HEK293 (cell line): ENCODE measurements at regions not wholly inside any gene's neighbourhood (a gene's known extent, or its start where the extent isn't known, plus 50 kb on each side); places are given as distances from the start of the nearest gene placed in this dataset.

Experiments
- CTCF ChIA-PET: fragments of 350-600 bp; formaldehyde crosslinking; extraction: SDS; loops from one replicate; lab custom pipeline; 2021; ENCODE audit warnings: antibody characterized with exemption; lab: Yijun Ruan, JAX
- POLR2A ChIA-PET: fragments of 300-600 bp; formaldehyde crosslinking; extraction: SDS; loops from one replicate; lab custom pipeline; 2020; ENCODE audit warnings: antibody characterized with exemption, inconsistent platforms; lab: Yijun Ruan, JAX
- H3K27ac ChIP-seq: fragments of 200-500 bp; sonication (Bioruptor generic); 2 replicates; pipeline ENCODE4 v1.5.1; 2014; ENCODE audit warnings: low read depth, low read length, control low read depth, inconsistent platforms; ENCODE audit errors: extremely low read depth
- H3K36me3 ChIP-seq, 2 experiments: fragments of 200-500 bp in 1 of 2; sonication (Bioruptor generic) in 1 of 2; 1 replicate in 1 of 2; 2 replicates in 1 of 2; pipeline ENCODE4 v1.5.1; 2014 to 2017; ENCODE audit warnings: inconsistent platforms in 2 of 2, low read length in 2 of 2; ENCODE audit not compliant: control insufficient read depth in 2 of 2, insufficient read depth in 1 of 2
- H3K4me1 ChIP-seq: fragments of 200-500 bp; sonication (Bioruptor generic); 2 replicates; pipeline ENCODE4 v1.5.1; 2014; ENCODE audit warnings: mild to moderate bottlenecking, low read length, inconsistent platforms; ENCODE audit not compliant: control insufficient read depth, insufficient read depth
- H3K4me3 ChIP-seq: 2 replicates; pipeline ENCODE4 v1.5.1; 2011; ENCODE audit warnings: low read depth, mild to moderate bottlenecking, control low read depth, low read length, moderate library complexity
- H3K9me3 ChIP-seq: fragments of 200-500 bp; sonication (Bioruptor generic); 2 replicates; pipeline ENCODE4 v1.5.1; 2014; ENCODE audit warnings: low read depth, low read length, inconsistent platforms; ENCODE audit not compliant: control insufficient read depth, insufficient read depth
- ATF2 ChIP-seq: fragments of 450-650 bp; formaldehyde crosslinking; IDR thresholded peaks from 2 replicates; pipeline ENCODE4 v1.5.1; 2016; ENCODE audit warnings: missing biosample characterization, missing genetic modification characterization, low read depth
- KLF1 ChIP-seq: fragments of 450-650 bp; formaldehyde crosslinking; IDR thresholded peaks from 2 replicates; pipeline ENCODE4 v1.5.1; 2016; ENCODE audit warnings: missing biosample characterization, missing genetic modification characterization
- KLF10 ChIP-seq: fragments of 450-650 bp; IDR thresholded peaks from 2 replicates; pipeline ENCODE4 v1.5.1; 2018; ENCODE audit warnings: missing biosample characterization, mild to moderate bottlenecking, missing genetic modification characterization
- KLF9 ChIP-seq: fragments of 450-650 bp; formaldehyde crosslinking; IDR thresholded peaks from 2 replicates; pipeline ENCODE4 v1.5.1; 2016; ENCODE audit warnings: missing biosample characterization, missing genetic modification characterization, low read depth
- PRDM10 ChIP-seq: fragments of 450-650 bp; formaldehyde crosslinking; IDR thresholded peaks from 2 replicates; pipeline ENCODE4 v1.5.1; 2016; ENCODE audit warnings: missing biosample characterization, missing genetic modification characterization
- PRDM6 ChIP-seq: fragments of 450-650 bp; formaldehyde crosslinking; IDR thresholded peaks from 2 replicates; pipeline ENCODE4 v1.5.1; 2017; ENCODE audit warnings: missing biosample characterization, missing genetic modification characterization
- SP3 ChIP-seq: fragments of 450-650 bp; formaldehyde crosslinking; IDR thresholded peaks from 2 replicates; pipeline ENCODE4 v1.5.1; 2016; ENCODE audit warnings: missing biosample characterization, missing genetic modification characterization
- WT1 ChIP-seq: fragments of 450-650 bp; formaldehyde crosslinking; IDR thresholded peaks from 2 replicates; pipeline ENCODE4 v1.5.1; 2016; ENCODE audit warnings: missing biosample characterization, missing genetic modification characterization
- ZFP37 ChIP-seq: fragments of 450-650 bp; formaldehyde crosslinking; IDR thresholded peaks from 2 replicates; pipeline ENCODE4 v1.5.1; 2016; ENCODE audit warnings: missing biosample characterization, missing genetic modification characterization
- ZNF341 ChIP-seq: fragments of 450-650 bp; formaldehyde crosslinking; IDR thresholded peaks from 2 replicates; pipeline ENCODE4; 2016; ENCODE audit warnings: low read depth, missing biosample characterization, missing genetic modification characterization
- ZNF426 ChIP-seq: fragments of 450-650 bp; formaldehyde crosslinking; IDR thresholded peaks from 2 replicates; pipeline ENCODE4 v1.5.1; 2017; ENCODE audit warnings: missing biosample characterization, missing genetic modification characterization, mild to moderate bottlenecking, inconsistent platforms, moderate library complexity
- ZNF501 ChIP-seq: fragments of 450-650 bp; formaldehyde crosslinking; IDR thresholded peaks from 2 replicates; pipeline ENCODE4 v1.5.1; 2016; ENCODE audit warnings: missing biosample characterization, missing genetic modification characterization
- ZNF521 ChIP-seq: fragments of 450-650 bp; formaldehyde crosslinking; IDR thresholded peaks from 2 replicates; pipeline ENCODE4 v1.5.1; 2017; ENCODE audit warnings: missing biosample characterization, mild to moderate bottlenecking, missing genetic modification characterization
- ZNF596 ChIP-seq: fragments of 450-650 bp; IDR thresholded peaks from 2 replicates; pipeline ENCODE4 v1.5.0; 2018; ENCODE audit warnings: missing biosample characterization, mild to moderate bottlenecking, missing genetic modification characterization, moderate library complexity
- ZNF621 ChIP-seq: fragments of 450-650 bp; formaldehyde crosslinking; IDR thresholded peaks from 2 replicates; pipeline ENCODE4 v1.5.1; 2017; ENCODE audit warnings: missing biosample characterization, missing genetic modification characterization
- ZNF664 ChIP-seq: fragments of 450-650 bp; formaldehyde crosslinking; IDR thresholded peaks from 2 replicates; pipeline ENCODE4 v1.5.1; 2016; ENCODE audit warnings: missing biosample characterization, missing genetic modification characterization
- ZNF707 ChIP-seq: fragments of 450-650 bp; formaldehyde crosslinking; IDR thresholded peaks from 2 replicates; pipeline ENCODE4 v1.5.1; 2016; ENCODE audit warnings: missing biosample characterization, missing genetic modification characterization
- ZNF791 ChIP-seq: fragments of 450-650 bp; formaldehyde crosslinking; IDR thresholded peaks from 2 replicates; pipeline ENCODE4 v1.5.1; 2016; ENCODE audit warnings: missing biosample characterization, missing genetic modification characterization
- ZSCAN16 ChIP-seq: fragments of 450-650 bp; formaldehyde crosslinking; IDR thresholded peaks from 2 replicates; pipeline ENCODE4 v1.5.1; 2016; ENCODE audit warnings: missing biosample characterization, missing genetic modification characterization
- TF ChIP-seq, protein P1 (sequence below): fragments of 450-650 bp; formaldehyde crosslinking; IDR thresholded peaks from 2 replicates; pipeline ENCODE4; 2016; ENCODE audit warnings: missing biosample characterization, missing genetic modification characterization

DNA sequence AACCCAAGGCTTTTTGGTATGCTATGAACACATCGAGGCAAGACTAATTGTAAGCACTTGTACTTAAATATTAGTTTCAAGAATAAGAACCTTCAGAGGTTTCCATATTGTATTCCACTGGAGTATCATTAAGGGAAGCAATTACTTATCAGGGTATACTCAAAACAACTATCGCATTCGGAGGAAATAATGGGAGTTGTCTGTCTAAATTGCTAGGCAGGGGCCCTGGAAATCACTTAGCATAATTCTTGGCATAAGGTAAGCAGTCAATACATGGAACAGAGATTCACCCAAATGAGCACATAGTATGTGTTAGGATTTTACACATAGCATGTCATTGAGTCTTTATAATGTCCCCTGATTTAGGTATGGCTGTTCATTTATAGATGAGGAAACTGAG lies 249.4 kb downstream of the DHX15 start (continued):
- TF ChIP-seq PRDM10 (tag by site-specific recombination): no peak
- no peak for TF ChIP-seq ZNF707 (tag by site-specific recombination)

DNA sequence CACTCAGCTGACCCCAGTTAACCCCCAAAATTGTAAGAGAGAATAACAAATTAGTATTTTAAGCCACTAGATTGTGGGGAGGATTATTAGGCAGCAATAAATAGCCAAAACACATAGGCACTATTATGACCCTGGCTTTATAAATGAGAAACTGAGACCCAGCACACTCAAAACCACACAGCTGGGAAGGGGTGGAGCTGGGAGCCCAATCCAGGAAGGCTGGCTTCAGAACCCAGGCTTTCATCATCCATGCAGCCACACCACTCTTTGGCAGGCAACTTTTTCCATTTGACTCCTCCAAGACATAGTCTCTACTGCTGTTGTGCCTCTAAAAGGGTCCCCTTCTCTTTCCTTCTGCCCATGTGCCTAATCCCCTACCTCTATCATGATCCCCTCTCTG lies 253.8 kb downstream of the DHX15 start:
- CTCF ChIA-PET: no interaction called here
- TF ChIP-seq ATF2 (tag by site-specific recombination) (no peak), SP3 (no peak), ZNF426 (tag by site-specific recombination) (no peak)
- TF ChIP-seq, all 188 proteins: peak for 0
- POLR2A ChIA-PET: no interaction called here
- Histone ChIP-seq H3K36me3 (no peaks in the 10 kb centered on the region), H3K27ac (no peak overlapping the region), H3K9me3 (no peaks in the 10 kb centered on the region), H3K4me1 (no peaks in the 10 kb centered on the region), H3K4me3 (no peak overlapping the region)

DNA sequence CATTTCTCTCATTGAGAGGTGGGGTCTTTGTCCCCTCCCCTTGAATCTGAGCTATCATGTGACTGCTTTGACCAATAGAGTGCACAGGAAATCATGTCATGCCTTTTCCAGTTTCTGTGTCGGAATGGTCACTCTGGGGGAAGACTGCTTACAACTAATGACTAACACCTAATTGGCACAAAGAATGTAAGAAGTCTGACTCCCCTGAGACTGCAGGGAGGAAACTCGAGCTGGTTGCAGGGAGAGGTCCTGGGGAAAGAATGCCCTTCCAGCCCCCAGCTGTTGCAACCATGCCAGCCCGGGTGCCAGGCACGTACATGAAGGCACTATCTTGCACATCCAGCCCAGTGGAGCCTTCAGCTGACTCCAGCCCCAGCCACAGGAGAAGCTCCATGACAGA lies 254.2 kb downstream of the DHX15 start:
- H3K9me3 ChIP-seq: no peaks in the 10 kb centered on the region
- ChIA-PET CTCF (no interaction called here), POLR2A (no interaction called here)
- no peak overlapping the region for H3K4me3 ChIP-seq
- H3K27ac ChIP-seq: no peak overlapping the region
- no peaks in the 10 kb centered on the region for H3K36me3 ChIP-seq
- H3K4me1 ChIP-seq: no peaks in the 10 kb centered on the region
- TF ChIP-seq ZNF664 (no peak), ZNF501 (no peak), ZNF596 (tag by site-specific recombination) (no peak), ZSCAN16 (tag by site-specific recombination) (no peak), ZNF621 (no peak), ZNF521 (no peak), KLF9 (tag by site-specific recombination) (no peak), WT1 (tag by site-specific recombination) (no peak), PRDM6 (tag by site-specific recombination) (no peak), ZNF341 (tag by site-specific recombination) (no peak), ZFP37 (tag by site-specific recombination) (no peak), KLF1 (tag by site-specific recombination) (no peak), KLF10 (tag by site-specific recombination) (no peak), ZNF791 (no peak)
- TF ChIP-seq, protein P1, sequence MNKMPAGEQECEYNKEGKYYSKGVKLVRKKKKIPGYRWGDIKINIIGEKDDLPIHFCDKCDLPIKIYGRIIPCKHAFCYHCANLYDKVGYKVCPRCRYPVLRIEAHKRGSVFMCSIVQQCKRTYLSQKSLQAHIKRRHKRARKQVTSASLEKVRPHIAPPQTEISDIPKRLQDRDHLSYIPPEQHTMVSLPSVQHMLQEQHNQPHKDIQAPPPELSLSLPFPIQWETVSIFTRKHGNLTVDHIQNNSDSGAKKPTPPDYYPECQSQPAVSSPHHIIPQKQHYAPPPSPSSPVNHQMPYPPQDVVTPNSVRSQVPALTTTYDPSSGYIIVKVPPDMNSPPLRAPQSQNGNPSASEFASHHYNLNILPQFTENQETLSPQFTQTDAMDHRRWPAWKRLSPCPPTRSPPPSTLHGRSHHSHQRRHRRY (tag by site-specific recombination): no peak
- TF ChIP-seq, all 188 proteins: peak for 0
